H9 (cell line): ENCODE measurements at regions not wholly inside any gene's neighbourhood (a gene's known extent, or its start where the extent isn't known, plus 50 kb on each side); places are given as distances from the start of the nearest gene placed in this dataset.

ENCODE experiments used
- DNase-seq: peaks from one replicate; pipeline ENCODE4 v3.0.0-alpha.2; 2017
- H2AFZ ChIP-seq: one replicate; pipeline ENCODE4 v1.6.1; 2013; ENCODE audit warnings: mild to moderate bottlenecking, low read length, control low read depth, moderate library complexity
- H2AK5ac ChIP-seq: 2 replicates; pipeline ENCODE4 v1.6.1; 2013; ENCODE audit warnings: low read length, control low read depth, mixed read lengths; ENCODE audit not compliant: insufficient read length
- H2BK120ac ChIP-seq: one replicate; pipeline ENCODE4 v1.6.1; 2013; ENCODE audit warnings: low read depth, mild to moderate bottlenecking, low read length, control low read depth, inconsistent platforms; ENCODE audit not compliant: poor library complexity, severe bottlenecking
- H2BK12ac ChIP-seq: 2 replicates; pipeline ENCODE4 v1.6.1; 2013; ENCODE audit warnings: low read length, control low read depth, mixed read lengths, low read depth; ENCODE audit not compliant: insufficient read length
- H2BK15ac ChIP-seq: 2 replicates; pipeline ENCODE4 v1.6.1; 2013; ENCODE audit warnings: low read depth, low read length, control low read depth
- H2BK20ac ChIP-seq: one replicate; pipeline ENCODE4 v1.6.1; 2013; ENCODE audit warnings: low read depth, mild to moderate bottlenecking, low read length, control low read depth, inconsistent platforms; ENCODE audit not compliant: poor library complexity, severe bottlenecking
- H2BK5ac ChIP-seq: 2 replicates; pipeline ENCODE4 v1.6.1; 2013; ENCODE audit warnings: low read length, control low read depth, mixed read lengths; ENCODE audit not compliant: insufficient read length
- H3K14ac ChIP-seq: 2 replicates; pipeline ENCODE4 v1.6.1; 2013; ENCODE audit warnings: low read length, control low read depth; ENCODE audit not compliant: insufficient read depth
- H3K18ac ChIP-seq: 2 replicates; pipeline ENCODE4 v1.6.1; 2013; ENCODE audit warnings: low read depth, mild to moderate bottlenecking, mixed read lengths, low read length, control low read depth; ENCODE audit not compliant: insufficient read length
- H3K23ac ChIP-seq: 2 replicates; pipeline ENCODE4 v1.6.1; 2013; ENCODE audit warnings: low read length, control low read depth, mixed read lengths, low read depth; ENCODE audit not compliant: insufficient read length
- H3K23me2 ChIP-seq: 2 replicates; pipeline ENCODE4 v1.6.1; 2013; ENCODE audit warnings: low read depth, mild to moderate bottlenecking, mixed read lengths, low read length, control low read depth; ENCODE audit not compliant: insufficient read length, poor library complexity, severe bottlenecking
- H3K27ac ChIP-seq: 2 replicates; pipeline ENCODE4 v1.5.1; 2013; ENCODE audit warnings: low read length, control low read depth, mixed read lengths, low read depth; ENCODE audit not compliant: insufficient read length
- H3K27me3 ChIP-seq: 2 replicates; pipeline ENCODE4 v1.6.1; 2013; ENCODE audit warnings: low read length, control low read depth, inconsistent platforms; ENCODE audit not compliant: insufficient read depth
- H3K4ac ChIP-seq: 2 replicates; pipeline ENCODE4 v1.6.1; 2013; ENCODE audit warnings: low read depth, mild to moderate bottlenecking, control low read depth, inconsistent platforms, low read length, moderate library complexity
- H3K4me1 ChIP-seq: 2 replicates; pipeline ENCODE4 v1.6.1; 2013; ENCODE audit warnings: low read length, control low read depth, inconsistent platforms; ENCODE audit not compliant: insufficient read depth
- H3K4me2 ChIP-seq: 2 replicates; pipeline ENCODE4 v1.6.1; 2013; ENCODE audit warnings: low read length, control low read depth, mixed read lengths; ENCODE audit not compliant: insufficient read length, insufficient read depth
- H3K56ac ChIP-seq: 2 replicates; pipeline ENCODE4 v1.6.1; 2013; ENCODE audit warnings: low read depth, mild to moderate bottlenecking, mixed read lengths, low read length, control low read depth; ENCODE audit not compliant: insufficient read length
- H3K79me1 ChIP-seq: 2 replicates; pipeline ENCODE4 v1.6.1; 2013; ENCODE audit warnings: low read depth, mild to moderate bottlenecking, moderate library complexity, low read length, control low read depth, inconsistent platforms; ENCODE audit not compliant: insufficient read depth, poor library complexity, severe bottlenecking
- H3K79me2 ChIP-seq: 2 replicates; pipeline ENCODE4 v1.6.1; 2013; ENCODE audit warnings: low read length, control low read depth, inconsistent platforms; ENCODE audit not compliant: insufficient read depth
- H3K9ac ChIP-seq: 2 replicates; pipeline ENCODE4 v1.6.1; 2013; ENCODE audit warnings: low read length, control low read depth, mixed read lengths; ENCODE audit not compliant: insufficient read length; ENCODE audit errors: extremely low read depth
- H3K9me3 ChIP-seq: one replicate; pipeline ENCODE4 v1.6.1; 2013; ENCODE audit warnings: low read depth, low read length, inconsistent platforms; ENCODE audit not compliant: control insufficient read depth
- H3T11ph ChIP-seq: one replicate; pipeline ENCODE4 v1.6.1; 2013; ENCODE audit warnings: mild to moderate bottlenecking, low read length, control low read depth, inconsistent platforms
- H4K20me1 ChIP-seq: one replicate; pipeline ENCODE4 v1.6.1; 2013; ENCODE audit not compliant: control insufficient read depth, insufficient read length, insufficient read depth
- H4K5ac ChIP-seq: 2 replicates; pipeline ENCODE4 v1.6.1; 2013; ENCODE audit warnings: low read depth, mild to moderate bottlenecking, mixed read lengths, low read length, control low read depth; ENCODE audit not compliant: insufficient read length
- H4K8ac ChIP-seq: replicated peaks from 2 replicates; pipeline ENCODE4 v1.6.1; 2013; ENCODE audit warnings: low read length, control low read depth, mixed read lengths, low read depth; ENCODE audit not compliant: insufficient read length
- H4K91ac ChIP-seq: 2 replicates; pipeline ENCODE4 v1.6.1; 2013; ENCODE audit warnings: low read depth, mild to moderate bottlenecking, moderate library complexity, mixed read lengths, low read length, control low read depth; ENCODE audit not compliant: insufficient read length
- H3K27ac Mint-ChIP-seq, 3 experiments: 2 replicates in 2 of 3; 3 replicates in 1 of 3; pipeline ENCODE4 v1.8.0; 2020 to 2021; ENCODE audit warnings: mixed read lengths in 3 of 3, mild to moderate bottlenecking in 1 of 3, moderate library complexity in 1 of 3
- H3K27me3 Mint-ChIP-seq: 2 replicates; pipeline ENCODE4 v1.8.0; 2021; ENCODE audit warnings: low read depth, mild to moderate bottlenecking, moderate library complexity, mixed read lengths
- H3K36me3 Mint-ChIP-seq, 3 experiments: 2 replicates in 2 of 3; 3 replicates in 1 of 3; pipeline ENCODE4 v1.8.0; 2020 to 2021; ENCODE audit warnings: low read depth in 3 of 3, mixed read lengths in 3 of 3; ENCODE audit not compliant: insufficient read depth in 1 of 3
- H3K4me1 Mint-ChIP-seq, 2 experiments: 2 replicates each; pipeline ENCODE4 v1.8.0; 2020; ENCODE audit warnings: mixed read lengths in 2 of 2
- H3K4me3 Mint-ChIP-seq, 2 experiments: 2 replicates in 1 of 2; 3 replicates in 1 of 2; pipeline ENCODE4 v1.8.0; 2020 to 2021; ENCODE audit warnings: mild to moderate bottlenecking in 2 of 2, mixed read lengths in 2 of 2, moderate library complexity in 1 of 2
- H3K9me3 Mint-ChIP-seq, 2 experiments: 2 replicates in 1 of 2; 3 replicates in 1 of 2; pipeline ENCODE4 v1.8.0; 2020; ENCODE audit warnings: mild to moderate bottlenecking in 2 of 2, mixed read lengths in 2 of 2, moderate library complexity in 1 of 2
- WGBS: extraction: QIAGEN DNeasy Blood & Tissue Kit; methylation state at CpG from one replicate; pipeline ENCODE4 v1.1.7; 2013; ENCODE audit warnings: missing lambda C conversion rate, low lambda C conversion rate, mixed read lengths; ENCODE audit not compliant: insufficient read length; ENCODE audit errors: extremely low coverage; 5-methylcytosine and 5-hydroxymethylcytosine counted together
- TF ChIP-seq, protein P1 (sequence below): fragments of 200-600 bp; sonication (generic); conservative IDR thresholded peaks from 3 replicates; pipeline ENCODE4 v1.8.0; 2021; ENCODE audit warnings: antibody characterized with exemption, mild to moderate bottlenecking

DNA sequence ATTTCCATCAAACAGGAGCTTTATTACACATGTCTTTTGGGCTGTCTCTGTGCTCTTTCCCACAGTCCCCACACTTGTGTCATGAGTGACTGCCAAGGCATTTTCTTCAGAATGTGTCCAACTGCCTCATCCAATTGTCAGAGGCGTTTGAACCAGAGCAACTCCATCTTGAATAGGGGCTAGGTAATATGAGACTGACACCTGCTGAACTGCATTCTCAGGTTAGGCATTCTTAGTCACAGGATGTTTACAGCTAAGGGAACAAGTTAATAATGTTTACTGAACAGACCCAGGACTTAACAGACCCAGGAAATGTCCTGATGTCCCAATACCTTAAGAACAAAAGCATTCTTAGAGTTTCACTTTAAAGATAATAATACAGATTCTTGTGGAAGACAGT is 595.5 kb downstream of the REEP3 start:
- Histone ChIP-seq H3T11ph (no peak overlapping the region), H3K23me2 (no peaks in the 10 kb centered on the region), H2BK5ac (no peak overlapping the region), H3K79me2 (no peaks in the 10 kb centered on the region), H3K4me1 (peaks cover 15% of the 10 kb centered on the region; the same call in 1 of the 2 replicates), H2BK120ac (no peak overlapping the region), H2BK20ac (no peak overlapping the region), H3K27me3 (no peaks in the 10 kb centered on the region), H4K20me1 (no peaks in the 10 kb centered on the region), H2BK15ac (no peak overlapping the region), H3K18ac (no peak overlapping the region), H3K9me3 (no peaks in the 10 kb centered on the region), H3K27ac (no peak overlapping the region), H3K23ac (no peak overlapping the region), H3K4ac (no peak overlapping the region), H3K9ac (no peak overlapping the region), H3K4me2 (no peak overlapping the region), H2BK12ac (no peak overlapping the region), H2AFZ (no peak overlapping the region), H4K5ac (no peak overlapping the region), H3K56ac (no peak overlapping the region), H4K8ac (no peak overlapping the region), H2AK5ac (no peak overlapping the region), H3K79me1 (no peaks in the 10 kb centered on the region), H4K91ac (no peak overlapping the region), H3K14ac (no peak overlapping the region)
- Mint-ChIP-seq H3K27me3 (no peaks in the 10 kb centered on the region), H3K36me3 (peaks cover 0 to 7% (median 0%) of the 10 kb centered on the region in 3 experiments; a peak in 2 of 7 replicates), H3K4me3 (no peak overlapping the region), H3K27ac (peak overlapping the region in 1 of 3 experiments; percentile 96; a peak in 2 of 7 replicates), H3K9me3 (peaks cover under 1 to 5% of the 10 kb centered on the region in 2 experiments; a peak in 3 of 5 replicates), H3K4me1 (peaks cover 31 to 33% of the 10 kb centered on the region in 2 experiments)
- WGBS: no CpG with 5 or more reads among the region's 1 CpG
- TF ChIP-seq, protein P1, sequence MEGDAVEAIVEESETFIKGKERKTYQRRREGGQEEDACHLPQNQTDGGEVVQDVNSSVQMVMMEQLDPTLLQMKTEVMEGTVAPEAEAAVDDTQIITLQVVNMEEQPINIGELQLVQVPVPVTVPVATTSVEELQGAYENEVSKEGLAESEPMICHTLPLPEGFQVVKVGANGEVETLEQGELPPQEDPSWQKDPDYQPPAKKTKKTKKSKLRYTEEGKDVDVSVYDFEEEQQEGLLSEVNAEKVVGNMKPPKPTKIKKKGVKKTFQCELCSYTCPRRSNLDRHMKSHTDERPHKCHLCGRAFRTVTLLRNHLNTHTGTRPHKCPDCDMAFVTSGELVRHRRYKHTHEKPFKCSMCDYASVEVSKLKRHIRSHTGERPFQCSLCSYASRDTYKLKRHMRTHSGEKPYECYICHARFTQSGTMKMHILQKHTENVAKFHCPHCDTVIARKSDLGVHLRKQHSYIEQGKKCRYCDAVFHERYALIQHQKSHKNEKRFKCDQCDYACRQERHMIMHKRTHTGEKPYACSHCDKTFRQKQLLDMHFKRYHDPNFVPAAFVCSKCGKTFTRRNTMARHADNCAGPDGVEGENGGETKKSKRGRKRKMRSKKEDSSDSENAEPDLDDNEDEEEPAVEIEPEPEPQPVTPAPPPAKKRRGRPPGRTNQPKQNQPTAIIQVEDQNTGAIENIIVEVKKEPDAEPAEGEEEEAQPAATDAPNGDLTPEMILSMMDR: no peak
- no peak for DNase-seq
